CD8-positive, alpha-beta memory T cell (primary cell): ENCODE measurements at regions not wholly inside any gene's neighbourhood (a gene's known extent, or its start where the extent isn't known, plus 50 kb on each side); places are given as distances from the start of the nearest gene placed in this dataset.
A peak's percentile ranks its signal among the peaks of the same experiment; 100 is the strongest.

Source experiments
- CTCF ChIA-PET: fragments of 350-600 bp; sonication (Branson Sonifier 250); formaldehyde crosslinking; loops from one replicate; lab custom pipeline; 2021; ENCODE audit warnings: antibody characterized with exemption; lab: Charles Lee
- POLR2A ChIA-PET: fragments of 350-600 bp; sonication (Branson Sonifier 250); formaldehyde crosslinking; loops from one replicate; lab custom pipeline; 2021; ENCODE audit warnings: antibody characterized with exemption; lab: Charles Lee
- DNase-seq, 5 donors: peaks; one replicate each; pipeline versions ENCODE4 v3.0.0 to v3.0.0-alpha.2; 2020 to 2022; ENCODE audit warnings: mixed read lengths in 1 of 5
- H3K27ac ChIP-seq: one replicate; pipeline ENCODE4 v1.7.0; 2013; ENCODE audit warnings: low read depth, mild to moderate bottlenecking, low read length, moderate library complexity
- H3K27me3 ChIP-seq: 2 replicates; pipeline ENCODE4 v1.7.0; 2013; ENCODE audit warnings: low read length, mild to moderate bottlenecking; ENCODE audit not compliant: insufficient read depth, poor library complexity, severe bottlenecking
- H3K36me3 ChIP-seq: 2 replicates; pipeline ENCODE4 v1.7.0; 2013; ENCODE audit warnings: mild to moderate bottlenecking, low read length, moderate library complexity; ENCODE audit not compliant: insufficient read depth
- H3K4me1 ChIP-seq: 2 replicates; pipeline ENCODE4 v1.7.0; 2013; ENCODE audit warnings: mild to moderate bottlenecking, low read length, moderate library complexity; ENCODE audit not compliant: insufficient read depth
- H3K4me3 ChIP-seq: 2 replicates; pipeline ENCODE4 v1.7.0; 2013; ENCODE audit warnings: mild to moderate bottlenecking, low read length
- H3K9me3 ChIP-seq: 2 replicates; pipeline ENCODE4 v1.7.0; 2013; ENCODE audit warnings: mild to moderate bottlenecking, low read length
- H3K27ac Mint-ChIP-seq, 8 donors: one replicate each; pipeline ENCODE4 v1.8.0; 2020 to 2021; ENCODE audit warnings: mixed read lengths in 8 of 8, mild to moderate bottlenecking in 6 of 8, inconsistent platforms in 3 of 8, moderate library complexity in 3 of 8
- H3K27me3 Mint-ChIP-seq, 2 donors: one replicate each; pipeline ENCODE4 v1.8.0; 2020 to 2021; ENCODE audit warnings: mixed read lengths in 2 of 2, mild to moderate bottlenecking in 1 of 2, moderate library complexity in 1 of 2
- H3K36me3 Mint-ChIP-seq, 3 donors: one replicate each; pipeline ENCODE4 v1.8.0; 2020 to 2021; ENCODE audit warnings: mixed read lengths in 3 of 3, inconsistent platforms in 1 of 3, mild to moderate bottlenecking in 1 of 3
- H3K4me1 Mint-ChIP-seq, 3 donors: one replicate each; pipeline ENCODE4 v1.8.0; 2020 to 2021; ENCODE audit warnings: mixed read lengths in 3 of 3, inconsistent platforms in 1 of 3, mild to moderate bottlenecking in 1 of 3
- H3K4me3 Mint-ChIP-seq, 7 donors: one replicate each; pipeline ENCODE4 v1.8.0; 2020 to 2021; ENCODE audit warnings: mixed read lengths in 7 of 7, mild to moderate bottlenecking in 6 of 7, moderate library complexity in 4 of 7, inconsistent platforms in 2 of 7
- H3K9me3 Mint-ChIP-seq, 5 donors: one replicate each; pipeline ENCODE4 v1.8.0; 2020 to 2022; ENCODE audit warnings: mixed read lengths in 5 of 5, mild to moderate bottlenecking in 3 of 5, moderate library complexity in 2 of 5, inconsistent platforms in 1 of 5

- Histone ChIP-seq H3K4me3 (no peak overlapping the region), H3K27ac (no peak overlapping the region), H3K4me1 (peaks cover 24% of the 10 kb centered on the region), H3K9me3 (no peaks in the 10 kb centered on the region), H3K36me3 (no peaks in the 10 kb centered on the region), H3K27me3 (no peaks in the 10 kb centered on the region)
- Mint-ChIP-seq H3K27me3 (no peaks in the 10 kb centered on the region), H3K4me3 (no peak overlapping the region), H3K36me3 (peaks cover 0 to 4% (median 2%) of the 10 kb centered on the region in 3 donors), H3K4me1 (peaks cover 28 to 46% (median 39%) of the 10 kb centered on the region in 3 donors), H3K27ac (peak overlapping the region; percentile 38 to 95 (median 62)), H3K9me3 (peaks cover 0 to 3% (median 2%) of the 10 kb centered on the region in 5 donors)
- CTCF ChIA-PET, result interaction anchor here (1.3 to 2.0 kb wide), 5 partner anchors 34 to 593 kb away, joined by 3 to 6 read pairs (median 4); no protein-coding TSS in a partner anchor
- no peak for DNase-seq
- POLR2A ChIA-PET, result no interaction called here
These were observed 303.6 kb downstream of the KCNRG start for GRCh38 chr13:50318887-50319286.

GRCh38 chr13:50319635-50320255, 304.5 kb downstream of the KCNRG start:
- no peaks in the 10 kb centered on the region for H3K9me3 ChIP-seq
- H3K4me1 ChIP-seq, result peaks cover 24% of the 10 kb centered on the region
- H3K36me3 ChIP-seq, result no peaks in the 10 kb centered on the region
- no peaks in the 10 kb centered on the region for H3K27me3 ChIP-seq
- POLR2A ChIA-PET, result interaction anchor here (0.6 kb wide), 1 partner anchor 14 kb away, joined by 4 read pairs; no protein-coding TSS in a partner anchor
- peaks cover 28 to 46% (median 39%) of the 10 kb centered on the region in 3 donors for H3K4me1 Mint-ChIP-seq
- peaks cover 0 to 3% (median 2%) of the 10 kb centered on the region in 5 donors for H3K9me3 Mint-ChIP-seq
- H3K36me3 Mint-ChIP-seq, result peaks cover 0 to 8% (median 2%) of the 10 kb centered on the region in 3 donors
- H3K27ac Mint-ChIP-seq, result peak overlapping the region; percentile 77 to 95 (median 88)
- peak overlapping the region; percentile 38 for H3K27ac ChIP-seq
- CTCF ChIA-PET, result interaction anchor here (0.9 to 2.0 kb wide), 8 partner anchors 46 to 592 kb away, joined by 3 to 6 read pairs (median 3); no protein-coding TSS in a partner anchor
- no peaks in the 10 kb centered on the region for H3K27me3 Mint-ChIP-seq
- H3K4me3 ChIP-seq, result no peak overlapping the region
- DNase-seq, result peak in 1 of 5 donors; percentile 36
- H3K4me3 Mint-ChIP-seq, result peak overlapping the region in 6 of 7 donors; percentile 23 to 76 (median 48)

DNA sequence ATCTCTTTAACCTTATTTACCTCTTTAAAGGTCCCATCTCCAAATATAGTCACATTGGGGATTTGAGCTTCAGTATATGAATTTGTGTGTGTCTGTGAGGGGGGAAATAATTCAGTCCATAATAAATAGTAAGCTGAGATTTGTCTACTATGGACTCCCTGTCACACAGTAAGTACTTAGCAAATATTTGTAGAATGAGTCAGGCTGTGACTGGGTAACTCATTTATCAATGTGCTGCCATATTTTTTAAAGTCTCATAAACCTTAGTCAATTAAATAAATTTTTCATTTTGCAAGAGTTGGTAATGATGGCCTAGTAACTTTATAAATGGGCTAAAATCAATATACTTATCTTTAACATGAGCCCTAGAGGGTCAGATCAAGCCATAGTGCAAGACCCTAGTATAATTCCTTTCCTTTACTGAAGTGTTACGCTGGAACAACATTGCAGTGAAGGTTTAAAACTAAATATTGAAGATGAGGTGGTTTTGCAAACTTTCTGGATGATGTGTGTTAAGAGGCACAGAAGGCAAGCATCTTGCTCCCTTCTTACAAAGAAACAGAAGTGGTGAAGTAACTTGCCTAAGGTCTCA, 305.1 kb downstream of the KCNRG start:
- POLR2A ChIA-PET, result no interaction called here

DNA sequence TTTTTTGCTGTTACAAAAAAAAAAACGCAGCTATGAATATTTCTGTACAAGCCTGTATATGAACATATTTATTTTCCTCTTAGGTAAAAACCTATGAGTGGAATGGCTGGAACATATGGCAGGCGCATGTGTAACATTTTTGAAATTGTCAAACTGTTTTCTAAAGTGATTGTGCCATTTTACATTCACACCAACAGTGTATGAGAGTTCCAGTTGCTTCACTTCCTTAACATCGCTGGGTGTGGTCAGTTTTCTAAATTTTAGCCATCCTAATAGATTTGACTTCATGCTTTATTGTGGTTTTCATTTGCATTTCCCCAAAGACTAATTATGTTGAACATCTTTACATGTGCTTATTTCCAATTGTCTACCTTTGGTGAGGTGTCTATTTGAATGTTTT, 306.8 kb downstream of the KCNRG start:
- H3K36me3 Mint-ChIP-seq, result peaks cover 0 to 16% (median 5%) of the 10 kb centered on the region in 3 donors
- Histone ChIP-seq H3K4me3 (no peak overlapping the region), H3K27ac (no peak overlapping the region), H3K4me1 (peaks cover 24% of the 10 kb centered on the region), H3K36me3 (no peaks in the 10 kb centered on the region), H3K27me3 (no peaks in the 10 kb centered on the region), H3K9me3 (no peaks in the 10 kb centered on the region)
- H3K4me3 Mint-ChIP-seq, result no peak overlapping the region
- ChIA-PET CTCF (interaction anchor here (0.9 kb wide), 1 partner anchor 45 kb away, joined by 3 read pairs; no protein-coding TSS in a partner anchor), POLR2A (no interaction called here)
- peaks cover 0 to 3% (median 2%) of the 10 kb centered on the region in 5 donors for H3K9me3 Mint-ChIP-seq
- no peak overlapping the region for H3K27ac Mint-ChIP-seq
- H3K4me1 Mint-ChIP-seq, result peaks cover 30 to 55% (median 48%) of the 10 kb centered on the region in 3 donors
- no peak for DNase-seq
- H3K27me3 Mint-ChIP-seq, result no peaks in the 10 kb centered on the region

More for the DNA sequence above, 305.1 kb downstream of the KCNRG start:
- Mint-ChIP-seq H3K36me3 (peaks cover 0 to 11% (median 5%) of the 10 kb centered on the region in 3 donors), H3K4me3 (peak overlapping the region in 5 of 7 donors; percentile 23 to 76 (median 50)), H3K27ac (peak overlapping the region; percentile 77 to 95 (median 88)), H3K9me3 (peaks cover 0 to 3% (median 2%) of the 10 kb centered on the region in 5 donors), H3K27me3 (no peaks in the 10 kb centered on the region), H3K4me1 (peaks cover 28 to 46% (median 39%) of the 10 kb centered on the region in 3 donors)
- Histone ChIP-seq H3K4me1 (peaks cover 24% of the 10 kb centered on the region), H3K9me3 (no peaks in the 10 kb centered on the region), H3K27me3 (no peaks in the 10 kb centered on the region), H3K36me3 (no peaks in the 10 kb centered on the region), H3K27ac (no peak overlapping the region), H3K4me3 (no peak overlapping the region)
- DNase-seq, result no peak
- CTCF ChIA-PET, result interaction anchor here (0.9 to 2.0 kb wide), 7 partner anchors 46 to 592 kb away, joined by 3 to 6 read pairs (median 3); no protein-coding TSS in a partner anchor

- H3K4me3 Mint-ChIP-seq, result no peak overlapping the region
- peaks cover 0 to 3% (median 2%) of the 10 kb centered on the region in 5 donors for H3K9me3 Mint-ChIP-seq
- Histone ChIP-seq H3K4me3 (no peak overlapping the region), H3K27ac (no peak overlapping the region), H3K9me3 (no peaks in the 10 kb centered on the region), H3K4me1 (peaks cover 21% of the 10 kb centered on the region), H3K27me3 (no peaks in the 10 kb centered on the region), H3K36me3 (no peaks in the 10 kb centered on the region)
- peaks cover 0 to 16% (median 3%) of the 10 kb centered on the region in 3 donors for H3K36me3 Mint-ChIP-seq
- CTCF ChIA-PET, result no interaction called here
- POLR2A ChIA-PET, result no interaction called here
- H3K27me3 Mint-ChIP-seq, result no peaks in the 10 kb centered on the region
- no peak overlapping the region for H3K27ac Mint-ChIP-seq
- DNase-seq, result no peak
- peaks cover 27 to 46% (median 42%) of the 10 kb centered on the region in 3 donors for H3K4me1 Mint-ChIP-seq
These were observed 308.3 kb downstream of the KCNRG start for GRCh38 chr13:50323440-50324065.

GRCh38 chr13:50326271-50326670, 311.0 kb downstream of the KCNRG start:
- H3K36me3 Mint-ChIP-seq, result peaks cover 0 to 16% (median 3%) of the 10 kb centered on the region in 3 donors
- H3K9me3 Mint-ChIP-seq, result peaks cover 0 to 3% (median 2%) of the 10 kb centered on the region in 5 donors
- Histone ChIP-seq H3K27me3 (no peaks in the 10 kb centered on the region), H3K27ac (no peak overlapping the region), H3K4me3 (no peak overlapping the region), H3K4me1 (no peaks in the 10 kb centered on the region), H3K36me3 (no peaks in the 10 kb centered on the region), H3K9me3 (no peaks in the 10 kb centered on the region)
- no peak for DNase-seq
- POLR2A ChIA-PET, result no interaction called here
- H3K27ac Mint-ChIP-seq, result peak overlapping the region in 3 of 8 donors; percentile 12 to 47 (median 13)
- H3K4me1 Mint-ChIP-seq, result peaks cover 2 to 19% (median 16%) of the 10 kb centered on the region in 3 donors
- CTCF ChIA-PET, result no interaction called here
- H3K27me3 Mint-ChIP-seq, result no peaks in the 10 kb centered on the region
- peak overlapping the region in 3 of 7 donors; percentile 9 to 70 (median 61) for H3K4me3 Mint-ChIP-seq

GRCh38 chr13:50326811-50327210, 311.6 kb downstream of the KCNRG start:
- Mint-ChIP-seq H3K27ac (peak overlapping the region in 1 of 8 donors; percentile 47), H3K36me3 (peaks cover 0 to 16% (median 3%) of the 10 kb centered on the region in 3 donors), H3K4me1 (peaks cover 2 to 19% (median 12%) of the 10 kb centered on the region in 3 donors), H3K9me3 (peaks cover 0 to 3% (median 2%) of the 10 kb centered on the region in 5 donors), H3K27me3 (no peaks in the 10 kb centered on the region), H3K4me3 (peak overlapping the region in 3 of 7 donors; percentile 9 to 70 (median 61))
- Histone ChIP-seq H3K36me3 (no peaks in the 10 kb centered on the region), H3K27ac (no peak overlapping the region), H3K4me3 (no peak overlapping the region), H3K27me3 (no peaks in the 10 kb centered on the region), H3K9me3 (no peaks in the 10 kb centered on the region), H3K4me1 (no peaks in the 10 kb centered on the region)
- POLR2A ChIA-PET, result no interaction called here
- DNase-seq, result no peak
- CTCF ChIA-PET, result no interaction called here
